HCEC 1CT (cell line): ENCODE measurements at regions not wholly inside any gene's neighbourhood (a gene's known extent, or its start where the extent isn't known, plus 50 kb on each side); places are given as distances from the start of the nearest gene placed in this dataset.

Experiments
- DNase-seq: peaks from one replicate; pipeline ENCODE4 v3.0.0-alpha.2; 2017

DNA sequence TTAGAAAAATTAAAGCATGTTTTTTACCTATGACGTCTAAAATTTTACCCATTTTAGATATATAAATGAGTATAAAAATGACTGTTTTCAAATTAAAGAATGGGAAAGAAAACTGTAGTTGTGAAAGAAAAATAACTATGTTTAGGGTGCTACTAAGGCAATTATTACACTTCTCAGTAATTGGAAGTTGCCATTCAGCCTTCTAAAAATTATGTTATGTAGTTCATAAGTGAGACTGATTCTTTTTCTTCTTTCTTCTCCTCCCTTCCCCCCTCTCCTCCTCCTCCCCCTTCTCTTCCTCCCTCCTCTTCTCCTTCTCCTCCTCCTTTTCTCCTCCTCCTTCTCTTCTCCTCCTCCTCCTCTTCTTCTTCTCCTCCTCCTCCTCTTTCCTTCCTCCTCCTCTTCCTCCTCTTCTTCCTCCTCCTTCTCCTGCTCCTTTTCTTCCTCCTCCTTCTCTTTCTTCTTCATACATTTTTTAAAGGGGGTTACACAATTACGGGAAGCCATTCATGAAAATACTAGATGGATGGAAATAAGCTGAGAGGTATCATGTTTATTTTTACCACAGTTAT is 223.6 kb downstream of the CETN3 start:
- DNase-seq: no peak

DNA sequence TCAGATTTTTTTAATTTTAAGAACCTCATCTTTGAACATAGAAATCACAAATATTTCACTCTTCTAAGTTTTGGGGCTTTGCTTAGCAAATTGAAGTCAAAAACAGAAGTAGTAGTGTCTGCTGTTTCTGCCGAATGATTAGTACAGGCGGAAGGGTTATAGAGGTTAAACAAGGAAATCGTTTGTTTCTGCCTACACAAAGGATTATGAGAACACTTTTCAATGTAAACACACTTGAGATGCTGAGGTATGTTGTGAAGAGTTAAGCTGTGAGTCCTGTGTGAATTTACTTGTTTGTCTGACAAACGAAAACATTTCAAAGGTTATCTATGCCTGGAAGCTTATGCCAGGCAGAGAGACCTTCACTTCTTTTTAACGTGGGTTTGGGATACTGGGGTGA is 224.8 kb downstream of the CETN3 start:
- no peak for DNase-seq

DNA sequence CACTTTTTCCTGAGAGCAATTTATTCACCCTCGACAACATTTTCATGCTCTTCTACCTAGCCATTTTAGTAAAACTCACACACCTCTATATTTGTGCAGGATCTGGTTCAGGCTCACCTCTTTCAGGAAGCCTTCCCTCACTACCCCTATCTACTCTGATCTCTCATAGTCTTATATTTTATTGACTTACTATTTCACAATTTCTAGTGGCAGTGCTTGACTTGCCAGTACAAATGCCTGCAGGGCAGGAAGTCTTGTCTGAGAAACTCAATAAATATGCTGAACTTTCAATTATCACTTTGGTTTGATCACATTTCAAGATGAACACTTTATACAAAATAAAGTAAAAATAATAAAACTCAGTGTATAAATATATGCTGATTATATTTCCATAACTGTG is 226.8 kb downstream of the CETN3 start:
- DNase-seq: no peak

DNA sequence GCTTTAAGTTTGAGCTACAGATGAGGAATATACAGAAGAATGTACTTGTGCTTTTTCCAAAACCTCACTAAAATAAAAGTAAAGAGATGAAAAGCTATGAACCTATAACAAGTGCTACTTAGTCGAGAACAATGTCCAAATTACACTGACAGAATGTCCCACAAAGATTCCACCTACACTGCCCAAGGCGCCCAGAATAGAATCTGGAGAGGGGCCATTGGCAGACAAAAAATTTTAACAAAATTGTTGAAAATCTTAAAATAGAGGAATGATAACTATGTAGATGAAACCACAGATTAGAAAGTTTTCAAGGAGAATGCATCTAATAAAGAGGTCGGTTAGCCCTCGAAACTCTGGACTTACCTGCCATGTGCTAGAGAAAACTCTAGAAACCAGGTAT is 235.3 kb downstream of the CETN3 start:
- DNase-seq: no peak

DNA sequence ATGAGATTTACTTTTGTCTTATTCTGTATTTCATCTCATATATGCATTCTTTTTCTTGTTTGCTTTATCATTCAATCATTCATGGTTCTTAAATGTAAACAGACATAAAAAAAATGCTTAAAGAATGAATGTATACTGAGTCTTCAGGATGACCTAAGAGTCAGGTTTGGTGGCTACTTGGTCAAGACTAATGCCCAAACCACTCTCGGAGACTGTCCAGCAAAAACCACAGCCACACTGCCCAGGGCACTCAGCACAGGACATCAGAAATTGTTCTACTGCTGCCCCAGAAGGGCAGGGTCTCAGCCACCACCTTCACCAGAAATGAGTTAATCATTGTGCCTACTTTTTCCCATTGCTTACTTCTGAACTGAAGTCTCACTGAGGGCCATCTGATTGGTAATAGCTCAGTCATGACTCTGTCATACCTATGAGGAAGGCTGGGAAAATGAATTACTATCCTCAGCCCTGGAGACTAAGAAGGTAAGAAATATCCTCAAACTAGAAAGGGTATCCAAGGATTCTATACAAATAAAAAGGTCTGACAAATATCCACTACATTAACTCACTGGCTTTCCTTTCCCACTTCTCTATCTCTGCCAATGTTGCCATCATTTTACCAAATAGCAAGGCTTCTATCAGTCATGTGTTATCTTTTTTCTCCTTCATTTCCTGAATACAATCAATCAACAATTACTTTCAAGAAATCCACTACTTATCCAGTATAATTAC is 236.1 kb downstream of the CETN3 start:
- DNase-seq: no peak

DNA sequence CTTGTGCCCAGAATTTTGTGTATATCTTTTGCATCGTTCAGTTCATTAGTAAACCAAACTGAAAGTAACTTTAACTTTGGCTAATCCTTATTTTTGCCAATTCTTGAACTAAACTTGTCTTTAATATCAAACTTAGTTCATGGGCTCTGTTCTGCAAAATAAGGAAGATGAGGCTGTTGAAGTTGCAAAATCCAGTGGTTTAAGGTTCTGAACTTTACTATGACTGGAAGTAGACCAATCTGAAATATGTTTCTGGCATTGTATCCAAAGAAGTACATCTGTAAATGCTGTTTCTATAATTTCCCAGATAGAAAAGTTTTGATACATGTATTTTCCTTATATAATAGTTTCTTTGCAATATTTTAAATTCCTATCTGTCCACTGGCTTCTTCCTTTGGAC is 238.1 kb downstream of the CETN3 start:
- no peak for DNase-seq

DNA sequence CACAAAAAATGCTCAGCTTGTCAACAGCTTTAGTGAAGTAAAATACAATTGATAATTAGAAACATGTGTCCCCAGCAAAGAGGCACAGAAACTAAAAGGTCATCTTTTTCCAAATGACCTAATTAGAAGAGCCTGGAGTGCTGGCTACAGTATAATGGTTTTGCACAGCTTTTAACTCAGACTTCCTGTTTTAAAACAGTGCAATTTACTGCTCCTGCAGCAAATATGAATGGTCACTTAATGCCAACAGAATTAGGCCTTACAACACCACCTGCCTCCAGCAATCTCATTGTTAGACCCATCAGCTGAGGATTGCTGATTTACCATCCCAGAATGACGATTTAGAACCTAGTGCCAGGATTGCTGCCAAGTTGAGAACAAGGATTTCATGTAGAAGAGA is 239.3 kb downstream of the CETN3 start:
- DNase-seq: no peak

DNA sequence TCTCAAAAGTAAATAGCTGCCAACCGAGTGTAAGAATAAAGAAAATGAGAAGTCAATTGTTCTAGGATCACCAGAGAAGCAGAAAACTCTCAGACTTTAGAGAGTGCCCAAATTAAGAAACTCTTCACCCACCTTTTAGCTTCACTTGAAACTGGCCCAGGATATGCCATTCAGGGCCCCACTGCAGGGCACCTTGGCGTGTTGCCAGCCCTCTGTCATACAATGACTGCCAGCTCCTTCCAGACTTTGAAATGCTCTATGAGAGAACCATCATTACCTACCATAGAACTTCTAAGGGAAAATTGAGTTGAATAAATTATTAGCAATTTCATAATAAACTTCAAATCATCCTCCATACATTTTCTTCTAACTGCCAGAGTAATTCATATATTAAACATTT is 240.5 kb downstream of the CETN3 start:
- DNase-seq: no peak

DNA sequence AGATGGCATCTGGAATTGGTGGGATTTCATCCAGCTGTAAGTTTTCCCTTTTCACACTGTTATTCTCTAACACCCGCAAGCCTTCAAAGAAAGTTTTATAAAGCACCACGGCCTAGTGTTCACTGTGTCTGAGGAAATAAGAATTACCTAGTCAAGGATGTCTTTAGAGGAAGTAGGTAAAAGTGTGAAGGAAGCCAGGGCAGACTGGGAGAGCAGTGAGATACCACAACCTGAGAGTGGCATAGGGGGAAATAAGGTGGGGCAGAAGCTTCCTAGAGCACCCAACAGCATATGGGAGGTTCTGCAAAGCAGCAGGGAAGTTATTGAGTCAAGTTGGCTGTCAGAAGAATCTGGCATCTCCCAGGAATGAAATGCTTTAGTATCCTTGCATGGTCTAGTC is 241.2 kb downstream of the CETN3 start:
- DNase-seq: no peak

DNA sequence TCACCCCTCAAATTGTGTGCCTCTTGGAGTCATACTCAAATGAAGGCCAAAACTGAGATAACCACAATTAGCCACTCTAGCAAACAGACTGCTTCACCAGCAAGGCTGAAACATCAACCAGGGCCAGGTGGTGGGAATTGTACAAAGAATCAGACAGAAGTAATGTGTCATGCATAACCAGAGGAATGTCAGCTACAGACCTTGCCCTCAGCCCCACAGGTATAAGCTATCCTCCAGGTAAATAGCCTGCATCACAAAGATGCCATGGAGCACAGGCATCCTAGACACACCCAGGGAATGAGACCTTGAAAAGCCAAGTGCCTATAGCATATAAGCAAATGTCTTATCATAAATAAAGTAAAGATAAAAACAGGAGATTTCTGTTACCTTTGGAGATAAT is 242.7 kb downstream of the CETN3 start:
- no peak for DNase-seq

DNA sequence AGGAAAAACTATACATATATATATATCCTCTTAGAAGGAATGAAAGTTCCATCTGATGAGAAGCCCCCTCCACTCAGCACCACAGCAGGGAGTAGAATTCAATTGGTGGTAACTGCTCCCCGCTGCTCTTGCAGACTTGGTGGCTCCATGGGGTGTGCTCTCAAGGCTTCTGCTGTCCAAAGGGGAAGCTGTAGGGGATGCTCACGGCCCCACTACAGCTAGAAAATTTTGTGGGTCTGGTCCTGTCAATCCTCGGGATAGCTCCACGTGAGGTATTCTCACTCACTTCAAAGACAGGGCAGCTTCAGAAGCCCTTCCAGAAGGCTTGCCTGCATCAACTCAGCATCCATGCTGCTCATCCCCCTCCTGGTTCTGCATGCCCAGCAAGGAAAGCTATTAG is 247.2 kb downstream of the CETN3 start:
- no peak for DNase-seq

DNA sequence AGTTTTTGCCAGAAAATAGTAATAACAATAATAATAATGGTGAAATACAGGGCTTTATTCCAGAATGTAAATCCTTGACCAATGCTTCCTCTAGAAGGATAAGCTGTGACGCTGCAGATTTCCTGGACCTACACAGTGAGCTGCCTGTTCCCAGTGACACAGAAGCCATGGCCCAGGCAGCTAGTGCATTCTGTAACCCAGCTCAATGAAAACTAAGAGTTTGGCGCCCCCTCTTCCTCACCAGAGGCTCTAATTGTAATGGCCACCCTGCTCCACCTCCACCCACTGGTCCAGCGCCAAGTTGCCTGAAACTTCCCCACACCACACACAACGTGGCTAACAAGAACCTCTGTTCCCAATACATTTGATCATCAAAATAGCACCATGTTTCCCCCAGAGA is 248.1 kb downstream of the CETN3 start:
- DNase-seq: peak; percentile 42

DNA sequence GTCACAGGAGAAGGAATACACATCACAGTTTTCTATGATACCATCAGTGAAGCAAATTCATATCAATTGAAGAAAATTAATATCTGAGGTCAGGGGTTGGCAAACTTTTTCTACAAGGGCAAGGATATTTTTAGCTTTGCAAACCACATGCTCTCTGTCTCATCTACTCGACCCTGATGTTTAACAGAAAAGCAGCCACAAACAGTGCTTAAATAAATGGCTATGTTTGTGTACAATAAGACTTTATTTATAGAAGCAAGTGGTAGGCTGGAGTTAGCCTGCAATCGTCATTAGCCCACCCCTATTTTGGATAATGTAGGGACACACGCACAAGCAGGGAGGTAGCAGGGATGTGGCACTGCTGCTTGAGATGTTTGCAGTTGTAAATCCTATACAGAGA is 251.4 kb downstream of the CETN3 start:
- DNase-seq: no peak

DNA sequence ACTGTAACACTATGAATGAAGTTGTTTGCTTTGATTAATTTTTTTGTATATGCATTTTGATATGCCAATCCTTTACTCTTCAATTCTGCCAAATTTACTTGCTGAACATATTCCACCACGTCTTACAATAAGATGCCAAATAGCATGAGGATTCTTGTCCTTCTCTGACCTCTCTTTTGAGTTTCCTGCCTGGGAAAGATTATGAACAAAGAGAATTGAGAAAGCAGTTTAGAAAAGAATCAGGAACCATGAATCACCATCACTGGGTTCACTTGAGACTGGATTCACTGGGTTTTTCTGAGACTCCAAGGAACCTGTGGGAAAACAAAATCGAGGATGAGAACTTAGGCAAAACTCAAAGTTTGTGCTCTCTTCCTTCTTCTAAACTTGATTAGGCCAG is 256.5 kb downstream of the CETN3 start:
- no peak for DNase-seq

DNA sequence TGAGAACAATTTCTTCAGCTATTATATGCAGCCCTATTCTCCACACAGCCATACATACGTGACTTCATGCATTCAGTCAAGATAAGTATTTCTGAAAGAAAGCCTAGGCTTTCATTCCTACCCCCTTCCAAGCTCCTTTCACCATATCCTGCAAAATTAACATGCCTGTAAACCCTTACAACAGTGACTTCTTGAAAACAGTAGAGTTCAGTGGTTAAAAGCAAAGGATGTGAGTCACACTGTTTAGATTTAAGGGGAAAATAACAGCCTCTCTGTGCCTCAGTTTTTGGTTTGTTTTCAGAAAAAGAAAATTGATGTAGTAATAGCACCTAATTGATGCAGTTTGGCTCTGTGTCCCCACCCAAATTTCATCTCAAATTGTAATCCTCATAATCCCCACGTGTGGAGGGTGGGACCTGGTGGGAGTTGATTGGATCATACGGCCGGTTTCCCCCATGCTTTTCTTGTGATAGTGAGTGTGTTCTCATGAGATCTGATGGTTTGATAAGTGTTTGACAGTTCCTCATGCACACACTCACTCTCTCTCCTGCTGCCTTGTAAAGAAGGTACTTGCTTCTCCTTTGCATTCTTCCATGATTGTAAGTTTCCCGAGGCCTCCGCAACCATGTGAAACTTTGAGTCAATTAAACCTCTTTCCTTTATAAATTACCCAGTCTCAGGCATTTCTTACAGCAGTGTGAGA is 264.8 kb downstream of the CETN3 start:
- DNase-seq: peak; percentile 28

DNA sequence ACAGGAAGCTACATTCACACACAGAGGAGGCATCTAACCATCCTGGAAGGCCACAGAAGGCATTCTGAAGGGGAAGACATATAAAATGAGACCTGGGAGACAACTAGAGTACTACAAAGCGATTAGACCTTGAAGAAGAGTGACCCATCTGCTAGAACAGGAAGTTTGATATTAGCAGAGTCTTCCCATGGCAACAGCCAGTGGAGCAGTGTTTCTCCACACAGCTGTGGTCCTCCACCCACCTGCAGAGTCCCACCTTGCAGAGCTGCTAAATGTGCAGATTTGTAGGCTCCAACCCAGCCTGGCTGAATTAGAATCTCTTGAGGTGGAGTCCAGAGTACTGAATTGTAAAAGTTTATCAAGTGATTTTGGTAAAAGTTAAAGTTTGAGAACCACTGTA is 267.0 kb downstream of the CETN3 start:
- no peak for DNase-seq

DNA sequence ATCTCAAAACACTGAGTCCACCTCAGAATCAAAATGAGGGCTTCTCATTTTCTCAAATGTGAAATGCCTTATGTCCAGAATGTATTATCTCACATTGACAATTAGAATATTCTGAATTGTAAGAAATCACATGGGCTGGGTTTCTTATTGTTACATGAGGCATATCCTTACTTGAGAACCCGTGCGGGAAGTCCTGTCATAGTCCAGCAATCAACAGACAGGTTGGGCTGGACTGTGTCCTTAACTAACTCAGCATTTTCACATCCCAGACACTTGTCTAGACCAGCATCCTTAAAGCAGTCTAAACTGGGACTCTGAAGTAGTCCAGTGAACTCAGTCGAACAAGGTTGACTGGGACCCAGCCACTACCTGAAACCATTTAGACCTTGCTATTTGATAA is 267.6 kb downstream of the CETN3 start:
- no peak for DNase-seq

DNA sequence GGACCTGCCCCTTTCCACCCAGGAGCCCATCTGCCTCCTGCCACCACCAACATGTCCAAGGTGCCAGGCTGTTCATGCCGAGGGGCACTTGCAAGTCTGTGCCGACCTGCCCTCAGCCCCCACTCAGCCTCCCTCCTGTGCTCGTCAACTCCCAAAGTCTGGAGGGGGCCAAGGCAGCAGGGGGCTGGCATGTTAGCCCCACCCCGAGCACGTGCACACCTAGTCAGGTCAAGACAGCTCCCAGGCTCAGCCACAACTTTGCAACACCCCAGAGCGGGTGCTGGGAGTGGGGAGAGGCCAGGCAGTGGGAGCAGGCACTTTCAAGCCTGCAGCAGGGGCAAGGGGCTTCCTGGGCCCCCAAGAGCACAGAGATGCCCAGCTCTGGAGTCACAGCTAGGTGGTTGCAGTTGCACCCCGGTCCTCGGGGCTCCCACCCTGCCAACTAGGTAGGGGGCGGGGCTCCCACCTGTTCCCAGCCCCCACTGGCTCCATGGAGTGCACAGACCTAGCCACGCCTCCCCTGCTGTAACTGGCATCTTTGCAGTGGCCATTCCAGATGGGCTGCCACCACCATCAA is 272.5 kb downstream of the CETN3 start:
- no peak for DNase-seq

DNA sequence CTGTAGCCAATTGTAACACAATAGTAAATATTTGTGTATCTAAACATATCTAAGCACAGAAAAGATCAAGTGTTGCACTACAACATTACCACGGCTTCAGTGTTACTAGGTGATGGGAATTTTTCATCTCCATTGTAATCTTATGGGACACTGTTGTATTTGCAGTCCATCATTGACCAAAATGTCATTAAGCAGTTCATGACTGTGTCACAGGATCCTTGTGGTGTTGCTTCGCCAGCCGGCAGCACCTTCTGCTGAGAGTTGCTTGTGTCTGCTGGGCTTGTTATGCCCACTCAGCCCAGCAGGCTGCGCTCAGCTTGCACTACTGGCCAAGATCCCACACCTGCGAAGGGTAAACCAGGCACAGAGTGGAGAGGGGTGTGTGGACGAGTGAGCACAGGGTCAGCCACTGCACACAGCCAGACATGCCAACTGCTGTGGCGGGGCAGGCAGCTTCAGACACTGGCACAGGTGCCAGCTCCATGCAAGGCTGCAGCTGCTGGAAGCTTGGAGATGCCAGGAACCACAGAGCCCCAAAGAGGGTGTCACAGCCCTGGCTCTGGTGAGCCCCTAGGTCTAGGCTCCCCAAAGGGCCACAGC is 273.7 kb downstream of the CETN3 start:
- DNase-seq: no peak

DNA sequence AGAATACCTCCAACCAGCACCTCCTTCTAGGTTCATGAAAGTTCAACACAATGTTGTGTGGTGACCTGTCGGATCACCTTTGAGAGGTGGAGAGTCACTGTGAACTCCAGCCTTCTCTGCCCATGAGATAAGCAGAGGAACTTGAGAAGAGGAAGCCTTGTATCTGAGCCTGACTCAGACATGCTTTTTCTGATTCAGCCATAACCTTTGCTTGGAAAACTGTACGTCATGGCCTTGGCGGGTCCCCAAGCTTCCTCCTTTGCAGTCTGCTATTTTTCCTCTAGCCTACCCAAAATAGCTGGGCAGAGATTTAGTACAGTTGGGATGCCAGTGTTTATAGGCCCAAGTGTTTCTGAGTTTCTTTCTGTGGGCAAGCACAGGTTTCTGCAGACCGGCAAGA is 274.7 kb downstream of the CETN3 start:
- DNase-seq: no peak

DNA sequence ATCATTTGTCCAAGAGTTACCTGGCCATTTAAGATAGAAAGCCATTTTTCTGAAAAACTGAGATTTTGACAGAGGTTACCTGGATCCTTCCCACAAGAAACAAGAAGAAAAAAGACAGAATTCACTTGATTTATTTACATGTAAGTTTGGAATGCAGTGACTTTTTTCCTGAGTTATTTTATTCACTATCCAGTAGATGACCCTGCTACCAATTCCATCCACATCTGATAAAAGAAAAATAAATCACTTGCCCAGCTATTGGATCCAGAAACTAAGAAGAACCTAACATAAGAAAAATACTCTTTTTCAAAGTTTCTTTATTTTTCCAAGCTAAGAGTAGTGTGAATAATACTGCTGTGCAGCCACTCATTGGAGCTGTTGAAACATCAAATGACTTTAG is 275.2 kb downstream of the CETN3 start:
- DNase-seq: no peak

DNA sequence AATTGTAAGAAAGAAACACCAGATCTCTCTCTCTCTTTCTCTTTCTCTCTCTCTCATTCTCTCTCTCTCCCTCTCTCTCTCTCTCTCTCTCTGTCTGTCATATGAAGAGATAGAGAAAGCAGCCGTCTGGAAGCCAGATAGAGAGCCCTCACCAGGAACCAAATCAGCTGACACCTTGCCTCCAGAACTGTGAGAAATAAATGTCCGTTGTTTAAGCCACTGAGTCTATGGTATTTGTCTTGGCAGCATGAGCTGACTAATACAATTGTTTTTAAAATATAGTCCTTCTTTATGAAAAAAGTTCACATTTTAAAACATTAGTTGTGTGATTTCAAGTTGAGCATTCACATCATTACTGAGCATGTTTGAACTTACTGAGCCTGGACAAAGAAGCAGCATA is 275.6 kb downstream of the CETN3 start:
- no peak for DNase-seq

DNA sequence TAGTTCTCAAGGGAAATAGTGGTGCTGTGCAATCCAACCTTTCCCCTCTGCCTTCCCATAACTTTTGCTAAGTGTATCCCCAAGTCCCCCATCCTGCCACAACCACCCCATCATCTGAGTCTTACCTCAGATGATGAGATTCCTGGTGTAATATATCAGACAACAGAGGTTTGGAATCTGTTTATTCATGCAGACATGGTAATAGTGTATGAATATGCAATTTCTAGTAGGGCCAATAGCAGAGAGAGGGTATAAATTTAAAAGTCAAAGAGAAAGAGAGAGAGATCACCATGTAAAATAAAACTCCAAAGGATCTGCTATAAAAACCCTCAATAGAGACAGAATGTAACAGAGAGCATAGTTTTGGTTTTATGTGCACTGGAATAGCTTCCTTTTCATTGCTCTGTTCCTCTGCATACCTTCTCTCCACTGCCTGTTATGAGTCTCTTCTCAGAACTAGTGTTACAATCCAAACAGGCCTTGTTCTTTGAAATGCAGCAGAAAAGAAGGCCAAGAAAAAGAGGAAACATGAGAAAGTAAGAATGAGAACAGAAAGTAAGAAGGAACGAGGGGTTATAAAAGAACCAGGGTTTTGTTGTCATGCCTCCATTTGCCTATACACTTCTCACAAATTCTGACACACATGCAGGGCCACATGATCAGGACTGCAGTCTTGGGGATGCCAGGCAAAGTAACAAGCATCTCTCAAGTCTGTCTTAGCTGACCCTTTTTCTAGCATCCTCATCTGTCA is 278.0 kb downstream of the CETN3 start:
- no peak for DNase-seq
